ENCODE measurements at regions not wholly inside any gene's neighbourhood (a gene's known extent, or its start where the extent isn't known, plus 50 kb on each side); places are given as distances from the start of the nearest gene placed in this dataset.

- Histone ChIP-seq H3K4me2 (ENCODE audit: insufficient read depth in 1 of 2, low read depth in 2 of 2, low read length in 2 of 2) (no peak overlapping the region), H3K79me1 (ENCODE audit: low read depth, low read length) (no peaks in the 10 kb centered on the region), H2BK20ac (ENCODE audit: low read length) (no peak overlapping the region), H3K27ac (ENCODE audit: low read depth, low read length) (no peak overlapping the region), H4K20me1 (replicated peaks in 1 of 2; ENCODE audit: control insufficient read depth in 1 of 2, insufficient read depth in 2 of 2, low read length in 2 of 2) (no peaks in the 10 kb centered on the region), H3K36me3 (ENCODE audit: control insufficient read depth in 2 of 4, insufficient read depth in 4 of 4, low read length in 3 of 4) (no peaks in the 10 kb centered on the region), H2BK5ac (ENCODE audit: low read depth, low read length) (no peak overlapping the region), H3K14ac (ENCODE audit: insufficient read length) (no peak overlapping the region), H2BK12ac (ENCODE audit: low read depth, low read length) (no peak overlapping the region), H3K56ac (replicated peaks; ENCODE audit: insufficient read length, low read depth, low read length) (no peak overlapping the region), H2AK5ac (ENCODE audit: low read depth, low read length) (no peak overlapping the region), H3K23ac (ENCODE audit: insufficient read length) (no peak overlapping the region), H2BK120ac (replicated peaks; ENCODE audit: low read depth, low read length) (no peak overlapping the region), H3K79me2 (ENCODE audit: control insufficient read depth in 1 of 2, insufficient read depth in 2 of 2, low read length in 2 of 2) (no peaks in the 10 kb centered on the region), H3K23me2 (ENCODE audit: low read depth, low read length) (no peaks in the 10 kb centered on the region), H3K4me3 (ENCODE audit: extremely low read depth in 1 of 4, insufficient read depth in 2 of 4, low read depth in 3 of 4, low read length in 4 of 4) (no peak overlapping the region), H4K8ac (ENCODE audit: extremely low read depth, insufficient read depth, low read length) (no peak overlapping the region), H3K4ac (replicated peaks; ENCODE audit: insufficient read length, low read depth, low read length) (no peak overlapping the region), H2BK15ac (ENCODE audit: low read length) (no peak overlapping the region), H2AFZ (ENCODE audit: low read length) (no peak overlapping the region), H3K18ac (ENCODE audit: extremely low read depth, low read length) (no peak overlapping the region), H3K27me3 (replicated peaks in 1 of 4; ENCODE audit: control insufficient read depth in 3 of 4, extremely low read depth in 1 of 4, insufficient read depth in 3 of 4, low read length in 3 of 4) (no peaks in the 10 kb centered on the region), H4K91ac (replicated peaks; ENCODE audit: insufficient read length, low read length) (no peak overlapping the region), H3K9ac (replicated peaks in 1 of 4; ENCODE audit: extremely low read depth in 1 of 4, low read depth in 3 of 4, low read length in 3 of 4) (no peak overlapping the region), H3K4me1 (replicated peaks in 1 of 4; ENCODE audit: control insufficient read depth in 3 of 4, insufficient read depth in 4 of 4, low read length in 3 of 4) (peaks cover 0 to 3% (median 0%) of the 10 kb centered on the region in 4 experiments; a peak in 3 of 7 replicates), H3K9me3 (ENCODE audit: insufficient read depth in 2 of 2, low read depth in 1 of 2, low read length in 1 of 2) (no peaks in the 10 kb centered on the region), H4K5ac (ENCODE audit: insufficient read length, low read depth, low read length) (no peak overlapping the region)
- DNase-seq (ENCODE audit: low read depth in 1 of 2, low spot score in 2 of 2) (no peak), FAIRE-seq (no peak)
- POLR2A ChIA-PET (ENCODE audit: partially characterized antibody), result interaction anchor here (1.0 to 1.2 kb wide), 2 partner anchors 11 to 22 kb away, joined by 3 read pairs; no protein-coding TSS in a partner anchor
- 96% methylated on average over 3 of the region's 3 CpGs; no CpG with 5 or more reads in 1 of the 2 experiments for WGBS, 2 experiments (ENCODE audit: extremely low coverage in 1 of 2, insufficient coverage in 1 of 2, insufficient read length in 1 of 2, insufficient replicate concordance in 2 of 2, low coverage in 1 of 2, low lambda C conversion rate in 2 of 2, missing lambda C conversion rate in 1 of 2)
- CTCF ChIA-PET (ENCODE audit: partially characterized antibody), result interaction anchor here (0.6 kb wide), 1 partner anchor 131 kb away, joined by 3 read pairs; no protein-coding TSS in a partner anchor
- TF ChIP-seq NANOG (IDR thresholded peaks at IDR 0.05; ENCODE audit: insufficient read depth, low read depth, low read length, poor library complexity, severe bottlenecking), result no peak
- TF ChIP-seq SUZ12 (IDR thresholded peaks at IDR 0.05; ENCODE audit: low read length), result no peak
- TF ChIP-seq, protein P1, sequence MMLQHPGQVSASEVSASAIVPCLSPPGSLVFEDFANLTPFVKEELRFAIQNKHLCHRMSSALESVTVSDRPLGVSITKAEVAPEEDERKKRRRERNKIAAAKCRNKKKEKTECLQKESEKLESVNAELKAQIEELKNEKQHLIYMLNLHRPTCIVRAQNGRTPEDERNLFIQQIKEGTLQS (IDR thresholded peaks at IDR 0.05; ENCODE audit: insufficient read depth, low read depth, low read length), result no peak
- no peak for TF ChIP-seq YY1 (IDR thresholded peaks at IDR 0.05; ENCODE audit: low read depth, low read length)
- no peak for TF ChIP-seq CTCF (IDR thresholded peaks at IDR 0.05; ENCODE audit: control extremely low read depth in 1 of 3, insufficient read depth in 1 of 3, low read depth in 1 of 3, low read length in 3 of 3)
- TF ChIP-seq ATF2 (IDR thresholded peaks at IDR 0.05; ENCODE audit: low read length), result no peak
- TF ChIP-seq RFX5 (IDR thresholded peaks at IDR 0.05; ENCODE audit: borderline replicate concordance, low read depth, low read length), result no peak
- TF ChIP-seq SP1 (IDR thresholded peaks at IDR 0.05; ENCODE audit: low read depth, low read length), result no peak
These were observed 239.1 kb upstream of the AZI2 start for GRCh38 chr3:28587723-28588122.

Measured in H1 (cell line).